ENCODE measurements at regions not wholly inside any gene's neighbourhood (a gene's known extent, or its start where the extent isn't known, plus 50 kb on each side); places are given as distances from the start of the nearest gene placed in this dataset.

GRCh38 chr2:200013906-200014305 lies 58.5 kb downstream of the MAIP1 start:
- DNase-seq (ENCODE audit: low spot score): no peak

DNA sequence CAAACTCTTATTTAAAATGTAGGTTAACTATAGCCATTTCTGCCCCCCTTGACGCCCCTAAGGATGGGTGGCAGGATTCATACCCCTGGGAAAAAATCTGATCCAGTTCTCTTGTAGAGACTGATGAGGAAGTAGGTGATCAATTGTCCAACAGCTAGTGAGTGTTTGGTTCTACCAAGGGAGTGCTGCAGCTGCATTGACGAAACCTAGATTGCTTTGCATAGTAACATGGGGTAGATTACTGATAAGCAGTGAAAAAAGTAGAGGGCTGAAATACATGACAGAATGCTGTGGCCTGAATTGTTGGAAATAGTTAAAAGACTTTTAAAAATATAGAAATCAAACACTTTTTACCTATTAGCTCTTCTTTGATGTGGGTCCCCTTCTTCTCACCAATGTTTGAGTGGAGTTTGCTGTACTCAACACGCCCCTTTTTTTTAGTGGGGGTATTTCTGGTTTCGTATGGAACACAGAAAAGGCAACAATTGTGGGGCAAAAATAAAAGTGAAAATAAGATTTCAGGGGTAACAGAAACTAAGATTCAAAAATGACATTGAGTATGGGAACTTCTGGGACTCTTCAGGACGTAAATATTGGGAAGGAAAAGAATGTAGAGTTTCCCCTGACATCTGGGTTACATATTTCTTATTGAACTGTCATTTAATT lies 66.2 kb downstream of the MAIP1 start:
- DNase-seq (ENCODE audit: low spot score): no peak

DNA sequence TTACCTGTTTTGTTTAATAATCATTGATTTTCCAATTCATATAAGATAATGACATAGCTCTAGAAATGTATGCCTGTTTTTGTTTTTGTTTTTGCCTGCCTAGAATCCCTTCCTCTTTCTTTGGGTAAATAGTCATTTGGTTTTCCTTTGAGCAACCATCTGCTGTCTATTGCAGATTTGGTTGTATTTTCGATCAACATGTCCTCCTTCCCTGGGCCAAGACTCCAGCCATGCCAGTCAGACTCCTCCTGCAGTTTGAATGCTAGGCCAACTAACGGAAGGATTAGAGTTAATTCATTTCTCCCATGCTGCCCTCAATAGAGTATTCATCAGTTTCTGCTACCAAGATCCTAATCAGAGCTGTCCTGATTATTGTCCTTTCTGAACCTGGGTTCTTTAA lies 67.1 kb downstream of the MAIP1 start:
- DNase-seq (ENCODE audit: low spot score): peak; percentile 70

- no peak for DNase-seq (ENCODE audit: low spot score)
Observed at GRCh38 chr2:200023570-200023969, 68.2 kb downstream of the MAIP1 start.

DNA sequence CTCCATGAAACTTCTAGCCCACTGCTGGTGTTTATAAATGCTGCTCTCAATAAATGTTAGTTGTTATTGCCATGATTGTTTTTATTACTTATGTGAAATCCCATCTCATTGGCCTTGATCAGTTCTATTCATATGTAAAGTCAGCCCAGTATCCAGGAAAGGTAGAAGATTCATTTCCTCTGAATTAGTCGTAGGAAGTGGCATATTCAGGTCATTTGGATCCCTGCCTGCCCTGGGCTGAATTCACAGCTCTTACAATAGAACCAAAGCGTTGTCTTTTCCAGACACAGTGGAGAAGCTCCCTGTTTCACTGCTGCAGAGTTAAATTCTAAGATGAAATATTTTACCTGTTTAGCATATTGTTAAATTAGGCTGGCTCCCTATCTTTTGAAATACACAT lies 70.3 kb downstream of the MAIP1 start:
- peak; percentile 94 for DNase-seq (ENCODE audit: low spot score)

- DNase-seq (ENCODE audit: low spot score): no peak
Observed at GRCh38 chr2:200026332-200027230, 71.2 kb downstream of the MAIP1 start.

- no peak for DNase-seq (ENCODE audit: low spot score)
Observed at GRCh38 chr2:200028998-200029397, 73.6 kb downstream of the MAIP1 start.

- DNase-seq (ENCODE audit: low spot score): no peak
Observed at GRCh38 chr2:200032895-200033294, 77.5 kb downstream of the MAIP1 start.

- no peak for DNase-seq (ENCODE audit: low spot score)
Observed at GRCh38 chr2:200033929-200034328, 78.5 kb downstream of the MAIP1 start.

GRCh38 chr2:200034816-200035215 lies 79.4 kb downstream of the MAIP1 start:
- DNase-seq (ENCODE audit: low spot score): no peak

GRCh38 chr2:200039724-200040650 lies 84.6 kb downstream of the MAIP1 start:
- DNase-seq (ENCODE audit: low spot score): no peak

DNA sequence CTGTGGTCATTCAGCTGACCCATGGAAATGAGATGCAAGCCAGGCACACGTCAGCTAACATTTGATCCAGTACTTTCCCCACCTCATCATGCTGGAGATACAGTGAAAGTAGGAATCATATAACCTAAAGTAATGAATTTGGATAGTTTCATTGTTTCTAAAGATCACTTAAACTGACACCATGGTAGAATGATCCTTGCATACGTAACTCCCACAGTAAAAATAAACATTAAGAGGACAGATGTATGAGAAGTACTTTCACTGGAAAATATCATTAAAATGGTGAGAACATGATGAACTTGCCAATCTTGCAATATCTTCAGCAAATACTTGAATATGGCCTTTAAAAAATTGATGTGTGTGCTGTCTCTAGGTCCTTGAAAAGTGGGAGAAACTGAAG lies 85.4 kb downstream of the MAIP1 start:
- DNase-seq (ENCODE audit: low spot score): no peak

DNA sequence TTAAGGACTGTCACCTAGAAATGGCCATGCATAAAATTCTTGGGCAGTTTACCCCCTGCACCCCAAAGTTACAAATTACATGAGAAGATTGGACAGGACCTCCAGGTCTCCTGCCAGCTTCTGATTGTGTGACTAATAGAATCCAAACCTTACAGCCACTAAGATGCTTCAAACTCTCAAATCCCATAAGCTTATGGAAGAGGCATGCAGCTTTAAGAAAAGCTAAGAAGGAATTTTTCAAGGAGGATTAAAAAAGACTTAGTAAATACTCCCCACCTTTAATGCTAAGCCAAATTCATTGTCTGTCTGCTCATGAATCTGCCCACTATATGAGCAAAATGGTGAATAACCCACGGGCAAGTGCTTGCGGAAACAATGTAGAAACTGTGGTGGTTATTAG lies 86.3 kb downstream of the MAIP1 start:
- DNase-seq (ENCODE audit: low spot score): no peak

DNA sequence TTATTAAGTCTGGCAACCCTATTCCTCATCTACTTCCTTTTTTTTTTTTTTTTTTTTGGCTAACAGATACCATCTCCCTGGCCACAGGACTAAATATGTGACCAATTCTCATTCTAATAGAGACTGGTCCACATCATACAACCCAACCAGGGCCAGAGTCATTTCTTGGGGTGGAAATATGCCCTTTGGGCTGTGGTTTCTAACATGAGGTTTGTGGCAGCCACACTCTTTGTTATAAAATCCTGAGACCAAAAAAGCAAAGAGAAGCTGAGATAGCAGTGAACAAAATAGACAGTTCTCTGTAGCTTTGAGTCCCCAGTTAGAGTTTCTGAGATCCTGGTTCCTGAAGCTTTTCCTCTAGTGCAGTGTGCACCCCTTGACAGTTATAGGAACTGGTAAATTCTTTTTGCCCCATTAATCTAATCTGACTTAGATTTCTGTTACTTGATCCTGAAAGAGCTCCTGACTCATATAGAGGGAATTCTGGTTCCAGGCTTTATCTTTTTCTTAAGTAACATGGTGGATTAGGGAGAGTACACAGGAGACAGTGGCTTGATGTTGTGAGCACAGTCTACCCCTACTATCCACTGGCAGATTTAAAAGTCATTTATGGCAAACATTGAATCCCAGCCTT lies 86.8 kb downstream of the MAIP1 start:
- no peak for DNase-seq (ENCODE audit: low spot score)

GRCh38 chr2:200042944-200043343 lies 87.6 kb downstream of the MAIP1 start:
- no peak for DNase-seq (ENCODE audit: low spot score)

GRCh38 chr2:200044453-200044852 lies 89.1 kb downstream of the MAIP1 start:
- no peak for DNase-seq (ENCODE audit: low spot score)

DNA sequence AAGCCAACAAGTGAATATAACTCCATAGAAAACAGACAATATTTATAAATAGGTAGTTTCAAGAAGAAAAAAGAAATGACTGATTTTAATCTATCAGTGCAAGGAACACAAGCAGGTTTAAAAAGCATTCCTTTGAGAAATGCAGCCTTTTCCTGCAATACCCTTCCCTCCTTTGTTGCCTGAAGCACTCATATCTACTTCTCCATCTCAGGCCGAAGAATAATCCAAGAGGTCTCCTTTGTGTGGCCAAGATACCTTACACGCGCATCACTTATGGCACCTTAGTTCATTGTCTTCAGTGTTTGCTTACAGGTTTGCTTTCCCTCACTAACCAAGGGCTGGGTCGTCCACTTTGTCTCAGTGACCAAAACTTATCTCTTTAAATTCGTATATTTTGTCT lies 93.0 kb downstream of the MAIP1 start:
- no peak for DNase-seq (ENCODE audit: low spot score)

- no peak for DNase-seq (ENCODE audit: low spot score)
Observed at GRCh38 chr2:200049086-200049485, 93.7 kb downstream of the MAIP1 start.

- no peak for DNase-seq (ENCODE audit: low spot score)
Observed at GRCh38 chr2:200050921-200051610, 95.7 kb downstream of the MAIP1 start.

- no peak for DNase-seq (ENCODE audit: low spot score)
Observed at GRCh38 chr2:200051611-200051945, 96.2 kb downstream of the MAIP1 start.

DNA sequence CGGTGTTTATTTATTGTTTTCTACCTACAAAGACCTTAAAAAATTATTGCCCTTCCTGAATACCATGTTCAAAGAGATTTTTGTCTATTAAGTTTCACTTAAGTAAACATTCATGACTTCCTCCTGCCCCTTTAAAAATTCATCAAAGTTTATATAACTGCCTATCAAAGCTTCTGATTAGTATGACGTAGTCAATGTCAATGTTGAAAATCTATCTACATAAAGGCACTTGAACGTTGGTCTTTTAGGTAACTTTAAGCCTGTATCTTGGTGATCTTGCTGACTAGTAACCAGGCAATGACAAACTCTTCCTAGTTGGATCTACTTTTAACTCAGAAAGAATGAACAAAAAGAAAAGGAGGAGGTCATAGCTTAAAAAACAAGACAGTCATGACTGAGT lies 97.2 kb downstream of the MAIP1 start:
- DNase-seq (ENCODE audit: low spot score): no peak
